ENCODE measurements at regions not wholly inside any gene's neighbourhood (a gene's known extent, or its start where the extent isn't known, plus 50 kb on each side); places are given as distances from the start of the nearest gene placed in this dataset.

GRCh38 chr15:96038131-96038530 lies 292.4 kb upstream of the NR2F2 start:
- Histone ChIP-seq H3K27ac (ENCODE audit: extremely low read length, insufficient read depth, low read length) (no peak overlapping the region), H3K9ac (ENCODE audit: insufficient read depth, low read depth, low read length) (no peak overlapping the region), H3K79me2 (ENCODE audit: insufficient read depth, low read length) (no peaks in the 10 kb centered on the region), H3K36me3 (replicated peaks in 1 of 2; ENCODE audit: control insufficient read depth in 1 of 2, insufficient read depth in 2 of 2, low read length in 2 of 2) (no peaks in the 10 kb centered on the region), H4K20me1 (ENCODE audit: insufficient read depth, low read length) (no peaks in the 10 kb centered on the region), H3K4me3 (replicated peaks in 1 of 3; ENCODE audit: insufficient read depth in 1 of 3, low read depth in 2 of 3, low read length in 3 of 3) (no peak overlapping the region), H3K4me2 (ENCODE audit: low read depth, low read length) (no peak overlapping the region), H3K4me1 (ENCODE audit: insufficient read depth, low read length) (peaks cover 5% of the 10 kb centered on the region; the same call in 1 of the 2 replicates), H3K27me3 (ENCODE audit: control insufficient read depth in 1 of 2, insufficient read depth in 2 of 2, low read length in 2 of 2) (no peaks in the 10 kb centered on the region), H2AFZ (ENCODE audit: low read length) (no peak overlapping the region), H3K9me3 (ENCODE audit: low read length) (no peaks in the 10 kb centered on the region)
- CTCF ChIA-PET (ENCODE audit: low intra/inter-chr PET ratio, low total read pairs), result no interaction called here
- POLR2A ChIA-PET, result no interaction called here
- in situ Hi-C loops (cut with HindIII; ENCODE audit: extremely low pct_ligation_motif_present, low pct_unique_long_range_greater_than_20kb) (no loop called here), intact Hi-C loops (cut with micrococcal nuclease; ENCODE audit: unreplicated experiment) (no loop called here)
- BruUV-seq (replicated peaks), result no TSS peak
- ATAC-seq, result no peak
- no peak for DNase-seq (ENCODE audit: low spot score)
- no peak for FAIRE-seq
- 56% methylated on average over 1 of the region's 1 CpG for WGBS (ENCODE audit: low lambda C conversion rate)
- TF ChIP-seq TBX3 (IDR thresholded peaks at IDR 0.05; ENCODE audit: borderline replicate concordance) (no peak), ZFP91 (CRISPR knock-in tag; IDR thresholded peaks at IDR 0.05; ENCODE audit: borderline replicate concordance) (no peak), ZNF543 (CRISPR knock-in tag; IDR thresholded peaks at IDR 0.05) (no peak), AHDC1 (CRISPR knock-in tag; IDR thresholded peaks at IDR 0.05; ENCODE audit: borderline replicate concordance) (no peak), TCF7L2 (IDR thresholded peaks at IDR 0.05; ENCODE audit: low read depth, low read length) (no peak), SIN3B (IDR thresholded peaks at IDR 0.05; ENCODE audit: low read length) (no peak), ZNF660 (CRISPR knock-in tag; IDR thresholded peaks at IDR 0.05; ENCODE audit: borderline replicate concordance, low read depth) (no peak), HDAC1 (CRISPR knock-in tag; IDR thresholded peaks at IDR 0.05) (no peak), EEA1 (CRISPR knock-in tag; IDR thresholded peaks at IDR 0.05; ENCODE audit: borderline replicate concordance) (no peak), SETDB1 (CRISPR knock-in tag; IDR thresholded peaks at IDR 0.05; ENCODE audit: borderline replicate concordance) (no peak), PHF5A (CRISPR knock-in tag; IDR thresholded peaks at IDR 0.05; ENCODE audit: low read depth, unreplicated experiment) (no peak), SOX6 (IDR thresholded peaks at IDR 0.05) (no peak), SOX6 (CRISPR knock-in tag; IDR thresholded peaks at IDR 0.05) (no peak), MAX (IDR thresholded peaks at IDR 0.05) (no peak)
- TF ChIP-seq, protein P1, sequence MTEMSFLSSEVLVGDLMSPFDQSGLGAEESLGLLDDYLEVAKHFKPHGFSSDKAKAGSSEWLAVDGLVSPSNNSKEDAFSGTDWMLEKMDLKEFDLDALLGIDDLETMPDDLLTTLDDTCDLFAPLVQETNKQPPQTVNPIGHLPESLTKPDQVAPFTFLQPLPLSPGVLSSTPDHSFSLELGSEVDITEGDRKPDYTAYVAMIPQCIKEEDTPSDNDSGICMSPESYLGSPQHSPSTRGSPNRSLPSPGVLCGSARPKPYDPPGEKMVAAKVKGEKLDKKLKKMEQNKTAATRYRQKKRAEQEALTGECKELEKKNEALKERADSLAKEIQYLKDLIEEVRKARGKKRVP (CRISPR knock-in tag; IDR thresholded peaks at IDR 0.05), result no peak
